Stimulated activated naive B cell treated with anti-CD40 and anti-IgM and Interleukin-4, amounts not matched to agents 10 μg/mL and 1 μg/mL and 100 μg/mL, for 72 hours (primary cell): ENCODE measurements at regions not wholly inside any gene's neighbourhood (a gene's known extent, or its start where the extent isn't known, plus 50 kb on each side); places are given as distances from the start of the nearest gene placed in this dataset.

ENCODE experiments used
- ATAC-seq, 2 donors: fragments of 150-1000 bp; cut with Tn5 transposase; replicated peaks; 2 replicates each; pipeline ENCODE4 v1.10.0; 2021; ENCODE audit warnings: moderate library complexity in 1 of 2
- DNase-seq: peaks from one replicate; pipeline ENCODE4 v3.0.0; 2021
- H3K27ac Mint-ChIP-seq: one replicate; pipeline ENCODE4 v1.8.0; 2022; ENCODE audit warnings: mild to moderate bottlenecking, mixed read lengths
- H3K27me3 Mint-ChIP-seq, 2 donors: one replicate each; pipeline ENCODE4 v1.8.0; 2022; ENCODE audit warnings: mixed read lengths in 2 of 2
- H3K36me3 Mint-ChIP-seq, 2 donors: one replicate each; pipeline ENCODE4 v1.8.0; 2022; ENCODE audit warnings: mixed read lengths in 2 of 2, mild to moderate bottlenecking in 1 of 2
- H3K4me1 Mint-ChIP-seq, 2 donors: one replicate each; pipeline ENCODE4 v1.8.0; 2022; ENCODE audit warnings: mixed read lengths in 2 of 2, mild to moderate bottlenecking in 1 of 2
- H3K4me3 Mint-ChIP-seq, 2 donors: one replicate each; pipeline ENCODE4 v1.8.0; 2022; ENCODE audit warnings: mild to moderate bottlenecking in 2 of 2, mixed read lengths in 2 of 2, moderate library complexity in 1 of 2
- H3K9me3 Mint-ChIP-seq, 2 donors: one replicate each; pipeline ENCODE4 v1.8.0; 2022; ENCODE audit warnings: mixed read lengths in 2 of 2, mild to moderate bottlenecking in 1 of 2

DNA sequence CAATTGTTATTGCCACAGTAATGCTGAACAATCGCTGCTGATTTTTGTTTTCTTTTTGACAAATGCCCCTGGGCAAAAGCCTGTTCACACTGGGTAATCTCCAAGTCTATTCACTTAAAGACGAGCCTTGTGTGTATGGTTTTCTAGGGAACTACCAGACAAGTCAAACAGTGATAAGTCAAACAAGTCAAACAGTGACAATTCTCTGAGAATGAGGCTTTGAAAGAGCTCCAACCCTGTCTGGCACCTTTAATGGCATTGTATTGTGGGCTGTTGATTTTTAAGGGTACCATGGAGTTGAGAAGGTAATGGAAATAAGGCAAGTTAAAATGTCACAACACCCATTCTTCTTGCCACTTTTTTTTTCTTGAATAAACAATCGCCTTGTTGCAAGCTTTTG, 59.4 kb upstream of the TMC3 start:
- H3K4me3 Mint-ChIP-seq: no peak overlapping the region
- ATAC-seq: no peak

DNA sequence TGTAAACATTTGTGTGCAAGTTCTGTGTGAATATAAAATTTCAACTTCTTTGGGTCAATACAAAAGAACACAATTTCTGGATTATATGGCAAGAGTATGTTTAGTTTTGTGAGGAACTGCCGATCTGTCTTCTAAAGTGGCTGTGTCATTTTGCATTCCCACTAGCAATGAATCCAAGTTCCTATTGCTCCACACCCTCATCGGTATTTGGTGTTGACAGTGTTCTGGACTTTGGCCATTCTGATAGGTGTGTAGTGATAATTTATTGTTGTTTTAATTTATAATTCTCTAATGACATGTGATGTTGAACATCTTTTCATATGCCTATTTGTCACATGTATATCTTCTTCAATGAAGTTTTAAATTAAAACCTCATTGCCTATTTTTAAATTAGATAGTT, 58.2 kb upstream of the TMC3 start:
- peaks cover 5 to 15% of the 10 kb centered on the region in 2 donors for H3K27me3 Mint-ChIP-seq
- peaks cover 4 to 9% of the 10 kb centered on the region in 2 donors for H3K9me3 Mint-ChIP-seq
- H3K4me1 Mint-ChIP-seq: no peaks in the 10 kb centered on the region
- ATAC-seq: no peak
- DNase-seq: no peak
- H3K4me3 Mint-ChIP-seq: no peak overlapping the region
- H3K27ac Mint-ChIP-seq: no peak overlapping the region
- H3K36me3 Mint-ChIP-seq: peaks cover 1 to 4% of the 10 kb centered on the region in 2 donors

More for the DNA sequence above, 59.4 kb upstream of the TMC3 start:
- Mint-ChIP-seq H3K36me3 (peaks cover 1 to 4% of the 10 kb centered on the region in 2 donors), H3K4me1 (no peaks in the 10 kb centered on the region), H3K27me3 (peaks cover 5 to 15% of the 10 kb centered on the region in 2 donors), H3K27ac (no peak overlapping the region), H3K9me3 (peaks cover 4 to 9% of the 10 kb centered on the region in 2 donors)
- DNase-seq: no peak

DNA sequence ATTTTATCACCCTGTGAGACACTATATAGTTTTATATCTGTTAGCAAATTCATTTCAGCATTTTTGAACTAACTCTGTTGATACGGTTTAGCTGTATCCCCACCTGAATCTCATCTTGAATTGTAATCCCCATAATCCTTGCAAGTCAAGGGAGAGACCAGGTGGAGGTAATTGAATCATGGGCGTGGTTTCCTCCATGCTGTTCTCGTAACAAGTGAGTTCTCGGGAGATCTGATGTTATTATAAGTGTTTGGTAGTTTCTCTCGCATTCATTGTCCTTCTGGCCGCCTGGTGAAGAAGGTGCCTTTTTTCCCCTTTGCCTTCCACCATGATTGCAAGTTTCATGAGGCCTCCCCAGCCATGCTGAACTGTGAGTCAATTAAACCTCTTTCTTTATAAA, 53.2 kb upstream of the TMC3 start:
- Mint-ChIP-seq H3K9me3 (peaks cover 4 to 9% of the 10 kb centered on the region in 2 donors), H3K4me3 (no peak overlapping the region), H3K27me3 (peaks cover 0 to 6% of the 10 kb centered on the region in 2 donors), H3K36me3 (peaks cover 1 to 4% of the 10 kb centered on the region in 2 donors), H3K4me1 (no peaks in the 10 kb centered on the region), H3K27ac (no peak overlapping the region)
- ATAC-seq: no peak
- no peak for DNase-seq

DNA sequence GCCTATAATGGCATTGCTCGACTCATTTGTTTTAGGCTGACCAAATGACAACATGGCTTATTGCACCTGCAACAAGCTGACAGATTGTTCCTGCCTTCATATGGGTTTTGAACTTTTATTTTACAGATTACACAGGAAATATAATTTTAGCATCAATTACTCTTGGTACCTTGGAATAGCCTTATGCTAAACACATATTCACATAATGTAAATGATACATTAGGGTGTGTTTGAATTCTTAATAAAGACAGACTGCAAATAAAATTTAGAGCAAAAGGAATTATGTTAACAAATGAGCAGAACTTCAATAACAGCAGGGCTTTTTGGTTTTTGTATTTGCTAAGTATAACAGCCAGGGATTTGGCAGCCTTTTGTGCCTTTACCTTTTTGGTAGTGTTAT, 51.9 kb upstream of the TMC3 start:
- DNase-seq (no peak), ATAC-seq (no peak)
- no peak overlapping the region for H3K27ac Mint-ChIP-seq
- no peaks in the 10 kb centered on the region for H3K4me1 Mint-ChIP-seq
- H3K4me3 Mint-ChIP-seq: no peak overlapping the region
- H3K36me3 Mint-ChIP-seq: no peaks in the 10 kb centered on the region
- peaks cover 0 to 5% of the 10 kb centered on the region in 2 donors for H3K9me3 Mint-ChIP-seq
- peaks cover 0 to under 1% of the 10 kb centered on the region in 2 donors for H3K27me3 Mint-ChIP-seq
